NCI-H345 (cell line): ENCODE measurements at regions not wholly inside any gene's neighbourhood (a gene's known extent, or its start where the extent isn't known, plus 50 kb on each side); places are given as distances from the start of the nearest gene placed in this dataset.
A peak's percentile ranks its signal among the peaks of the same experiment; 100 is the strongest.
"Not testable (repeated sequence)": the region's sequence is repeated elsewhere in the genome, so short reads cannot be mapped to it uniquely, and the experiment has no call there.

Source experiments
- DNase-seq: peaks from one replicate; lab custom pipeline; 2025; lab: John Stamatoyannopoulos, UW

GRCh38 chr1:55876276-55877060, 661.3 kb upstream of the USP24 start:
- no peak for DNase-seq

- DNase-seq, result no peak
Observed at GRCh38 chr1:55870106-55870505, 654.9 kb upstream of the USP24 start.

- peak; percentile 42 for DNase-seq
Observed at GRCh38 chr1:55869065-55869464, 653.9 kb upstream of the USP24 start.

GRCh38 chr1:55868026-55868425, 652.9 kb upstream of the USP24 start:
- DNase-seq, result peak; percentile 29

GRCh38 chr1:55867304-55867843, 652.2 kb upstream of the USP24 start:
- DNase-seq, result no peak

GRCh38 chr1:55865778-55866177, 650.6 kb upstream of the USP24 start:
- not testable (repeated sequence) for DNase-seq

- no peak for DNase-seq
Observed at GRCh38 chr1:55864251-55864650, 649.1 kb upstream of the USP24 start.

- DNase-seq, result no peak
Observed at GRCh38 chr1:55861676-55862340, 646.6 kb upstream of the USP24 start.

GRCh38 chr1:55860798-55861519, 645.8 kb upstream of the USP24 start:
- no peak for DNase-seq

- DNase-seq, result no peak
Observed at GRCh38 chr1:55860326-55860725, 645.2 kb upstream of the USP24 start.

GRCh38 chr1:55854911-55855310, 639.7 kb upstream of the USP24 start:
- no peak for DNase-seq

- no peak for DNase-seq
Observed at GRCh38 chr1:55848906-55849305, 633.7 kb upstream of the USP24 start.

GRCh38 chr1:55846051-55846450, 630.9 kb upstream of the USP24 start:
- DNase-seq, result no peak

- DNase-seq, result no peak
Observed at GRCh38 chr1:55844322-55844721, 629.2 kb upstream of the USP24 start.

GRCh38 chr1:55839626-55840025, 624.5 kb upstream of the USP24 start:
- no peak for DNase-seq

GRCh38 chr1:55839221-55839620, 624.1 kb upstream of the USP24 start:
- DNase-seq, result no peak

- DNase-seq, result no peak
Observed at GRCh38 chr1:55836086-55836485, 620.9 kb upstream of the USP24 start.

- DNase-seq, result no peak
Observed at GRCh38 chr1:55833529-55834091, 618.4 kb upstream of the USP24 start.

- no peak for DNase-seq
Observed at GRCh38 chr1:55831759-55832158, 616.6 kb upstream of the USP24 start.

GRCh38 chr1:55828044-55828443, 612.9 kb upstream of the USP24 start:
- no peak for DNase-seq

- no peak for DNase-seq
Observed at GRCh38 chr1:55827350-55827749, 612.2 kb upstream of the USP24 start.

GRCh38 chr1:55826381-55827080, 611.4 kb upstream of the USP24 start:
- no peak for DNase-seq
